A549 (cell line): ENCODE measurements at regions not wholly inside any gene's neighbourhood (a gene's known extent, or its start where the extent isn't known, plus 50 kb on each side); places are given as distances from the start of the nearest gene placed in this dataset.

Experiments
- ATAC-seq, 2 experiments: fragments of 200-7000 bp in 1 of 2; fragments of >200 bp in 1 of 2; cut with Nextera tagmentation in 1 of 2; cut with Tn5 transposase in 1 of 2; 3 replicates each; pipeline versions ENCODE4 v1.8.0 to v1.9.1; 2018 to 2020; ENCODE audit warnings: mild to moderate bottlenecking in 1 of 2, moderate library complexity in 1 of 2
- CTCF ChIA-PET: fragments of 300-600 bp; sonication (Branson Sonifier 250); formaldehyde crosslinking; extraction: SDS; loops from one replicate; lab custom pipeline; 2021; ENCODE audit warnings: antibody characterized with exemption, inconsistent platforms; lab: Yijun Ruan, JAX
- POLR2A ChIA-PET: fragments of 350-600 bp; formaldehyde crosslinking; extraction: SDS; loops from one replicate; lab custom pipeline; 2021; ENCODE audit warnings: antibody characterized with exemption, inconsistent platforms; lab: Yijun Ruan, JAX
- DNase-seq, 2 experiments: peaks; one replicate each; pipeline versions ENCODE4 v3.0.0 to v3.0.0-alpha.2; 2011 to 2016; ENCODE audit warnings: low read depth in 1 of 2, low spot score in 1 of 2
- FAIRE-seq: peaks from 2 replicates; lab custom pipeline; 2011; peaks lifted over from hg19 to GRCh38; lab: Jason Lieb, UNC
- H3K27ac ChIP-seq, 2 experiments: fragments of >200 bp; sonication (Bioruptor Twin); formaldehyde crosslinking; 3 replicates each; pipeline ENCODE4 v1.5.1; 2016 to 2017
- H3K4me1 ChIP-seq: fragments of >200 bp; sonication (Bioruptor Twin); formaldehyde crosslinking; 3 replicates; pipeline ENCODE4 v1.6.1; 2016
- H3K4me2 ChIP-seq: fragments of >200 bp; sonication (Bioruptor Twin); formaldehyde crosslinking; 3 replicates; pipeline ENCODE4 v1.6.1; 2016
- H3K4me3 ChIP-seq: fragments of >200 bp; sonication (Bioruptor Twin); formaldehyde crosslinking; 3 replicates; pipeline ENCODE4 v1.5.1; 2016
- H3K9me3 ChIP-seq: fragments of >200 bp; sonication (Bioruptor Twin); formaldehyde crosslinking; 3 replicates; pipeline ENCODE4 v1.6.1; 2016
- CBX2 ChIP-seq: fragments of 200-600 bp; sonication (generic); IDR thresholded peaks from 2 replicates; pipeline ENCODE4 v1.6.1; 2016; ENCODE audit warnings: low read depth, mild to moderate bottlenecking, borderline replicate concordance
- CEBPB ChIP-seq, 2 experiments: fragments of >200 bp in 1 of 2; sonication (Bioruptor Twin) in 1 of 2; formaldehyde crosslinking in 1 of 2; IDR thresholded peaks; 2 replicates each; pipeline ENCODE4 v1.6.1; 2012 to 2016
- CHD2 ChIP-seq: fragments of 150-350 bp; IDR thresholded peaks from 2 replicates; pipeline ENCODE4 v1.6.1; 2014; ENCODE audit warnings: low read length; ENCODE audit not compliant: partially characterized antibody
- CHD4 ChIP-seq: fragments of 200-600 bp; sonication (generic); IDR thresholded peaks from 2 replicates; pipeline ENCODE4 v1.6.1; 2016; ENCODE audit warnings: antibody characterized with exemption, mild to moderate bottlenecking, borderline replicate concordance
- EHF ChIP-seq: fragments of 250-450 bp; sonication (Bioruptor Pico); IDR thresholded peaks from 2 replicates; pipeline ENCODE4 v1.5.0; 2020; ENCODE audit warnings: mild to moderate bottlenecking
- EHMT2 ChIP-seq: fragments of 200-600 bp; sonication (generic); IDR thresholded peaks from 2 replicates; pipeline ENCODE4 v1.6.1; 2016; ENCODE audit warnings: antibody characterized with exemption, low read depth, mild to moderate bottlenecking, moderate library complexity
- ESRRA ChIP-seq: fragments of 150-350 bp; IDR thresholded peaks from 2 replicates; pipeline ENCODE4 v1.6.1; 2014; ENCODE audit warnings: mild to moderate bottlenecking, low read length, borderline replicate concordance
- FOSB ChIP-seq: fragments of 250-450 bp; sonication (Bioruptor Pico); IDR thresholded peaks from 2 replicates; pipeline ENCODE4 v1.5.0; 2020; ENCODE audit warnings: mild to moderate bottlenecking, moderate library complexity
- FOSL2 ChIP-seq, 2 experiments: fragments of 450-650 bp in 1 of 2; fragments of >200 bp in 1 of 2; sonication (Bioruptor Twin) in 1 of 2; formaldehyde crosslinking; IDR thresholded peaks; 2 replicates each; pipeline versions ENCODE4 v1.5.0 to v1.6.1; 2016 to 2020; ENCODE audit warnings: mild to moderate bottlenecking in 1 of 2, moderate library complexity in 1 of 2
- HDAC2 ChIP-seq: fragments of 200-600 bp; sonication (generic); IDR thresholded peaks from 2 replicates; pipeline ENCODE4 v1.6.1; 2016
- HEYL ChIP-seq: fragments of 250-450 bp; sonication (Bioruptor Pico); IDR thresholded peaks from 2 replicates; pipeline ENCODE4 v1.8.0; 2021; ENCODE audit warnings: mild to moderate bottlenecking, moderate library complexity
- HOXB13 ChIP-seq: fragments of 250-450 bp; sonication (Bioruptor Pico); IDR thresholded peaks from 2 replicates; pipeline ENCODE4 v1.5.0; 2020; ENCODE audit warnings: low read depth, mild to moderate bottlenecking, moderate library complexity
- JUNB ChIP-seq: fragments of >200 bp; sonication (Bioruptor Twin); formaldehyde crosslinking; IDR thresholded peaks from 2 replicates; pipeline ENCODE4 v1.6.1; 2016
- MYC ChIP-seq: IDR thresholded peaks from 2 replicates; pipeline ENCODE4 v1.6.1; 2012; ENCODE audit warnings: mild to moderate bottlenecking, inconsistent platforms, low read length, improper control_type of control experiment, borderline replicate concordance
- POLR2A ChIP-seq: IDR thresholded peaks from 2 replicates; pipeline ENCODE4 v1.6.1; 2012; ENCODE audit warnings: mild to moderate bottlenecking, low read length
- TP53 ChIP-seq: fragments of 250-450 bp; sonication (Bioruptor Pico); IDR thresholded peaks from 2 replicates; pipeline ENCODE4 v1.5.0; 2021; ENCODE audit warnings: mild to moderate bottlenecking, moderate library complexity
- USF2 ChIP-seq: fragments of 450-650 bp; IDR thresholded peaks from 2 replicates; pipeline ENCODE4 v1.6.1; 2014; ENCODE audit warnings: antibody characterized with exemption
- ZFP36 ChIP-seq: fragments of 450-650 bp; IDR thresholded peaks from 2 replicates; pipeline ENCODE4 v1.6.1; 2014; ENCODE audit warnings: borderline replicate concordance; ENCODE audit not compliant: partially characterized antibody
- WGBS: methylation state at CpG from one replicate; pipeline ENCODE4 v1.1.6; 2017; ENCODE audit errors: missing lambda C conversion rate; 5-methylcytosine and 5-hydroxymethylcytosine counted together
- TF ChIP-seq, protein P1 (sequence below): IDR thresholded peaks from 2 replicates; pipeline ENCODE4 v1.6.1; 2012
- TF ChIP-seq, protein P2 (sequence below): fragments of >200 bp; sonication (Bioruptor Twin); formaldehyde crosslinking; IDR thresholded peaks from 2 replicates; pipeline ENCODE4 v1.6.1; 2016
- TF ChIP-seq, protein P3 (sequence below): fragments of 150-350 bp; IDR thresholded peaks from 2 replicates; pipeline ENCODE4 v1.6.1; 2014; ENCODE audit warnings: low read depth, mild to moderate bottlenecking, low read length
- TF ChIP-seq, protein P4 (sequence below): fragments of 250-450 bp; sonication (Bioruptor Pico); IDR thresholded peaks from 2 replicates; pipeline ENCODE4 v1.5.0; 2020; ENCODE audit warnings: low read depth, mild to moderate bottlenecking, moderate library complexity

- POLR2A ChIA-PET = no interaction called here
Observed at GRCh38 chr5:158064334-158065123, 205.6 kb upstream of the CLINT1 start.

DNA sequence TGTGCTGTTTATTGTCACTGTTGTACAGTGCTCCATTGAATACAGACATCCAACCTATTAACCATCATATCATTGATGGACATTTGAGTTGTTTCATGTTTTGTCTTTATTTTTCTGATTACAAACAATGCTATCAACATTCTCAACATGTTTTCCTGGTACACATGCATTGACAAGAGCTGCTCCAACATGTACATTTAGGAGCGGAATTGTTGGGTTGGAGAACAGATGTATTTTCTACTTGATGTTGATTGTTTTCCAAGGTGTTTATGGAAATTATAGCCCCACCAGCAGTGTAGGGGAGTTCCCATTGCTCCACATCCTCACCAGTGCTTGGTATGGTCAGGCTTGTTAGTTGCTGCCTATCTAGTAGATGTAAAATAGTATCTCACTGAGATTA, 204.1 kb upstream of the CLINT1 start:
- ChIA-PET CTCF (interaction anchor here (0.7 to 3.3 kb wide), 4 partner anchors 12 to 872 kb away, joined by 3 to 19 read pairs (median 4); no protein-coding TSS in a partner anchor), POLR2A (no interaction called here)
- no peak for FAIRE-seq
- DNase-seq = no peak
- H3K27ac ChIP-seq = no peak overlapping the region
- ATAC-seq = no peak
- no peaks in the 10 kb centered on the region for H3K4me1 ChIP-seq
- no peak overlapping the region for H3K4me3 ChIP-seq
- WGBS = 61% methylated on average over 1 of the region's 1 CpG
- no peaks in the 10 kb centered on the region for H3K9me3 ChIP-seq
- TF ChIP-seq, protein P1, sequence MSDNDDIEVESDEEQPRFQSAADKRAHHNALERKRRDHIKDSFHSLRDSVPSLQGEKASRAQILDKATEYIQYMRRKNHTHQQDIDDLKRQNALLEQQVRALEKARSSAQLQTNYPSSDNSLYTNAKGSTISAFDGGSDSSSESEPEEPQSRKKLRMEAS = no peak
- TF ChIP-seq, protein P2, sequence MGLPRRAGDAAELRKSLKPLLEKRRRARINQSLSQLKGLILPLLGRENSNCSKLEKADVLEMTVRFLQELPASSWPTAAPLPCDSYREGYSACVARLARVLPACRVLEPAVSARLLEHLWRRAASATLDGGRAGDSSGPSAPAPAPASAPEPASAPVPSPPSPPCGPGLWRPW = no peak
- TF ChIP-seq CBX2 (no peak), FOSB (CRISPR knock-in tag) (no peak), CHD4 (no peak), USF2 (no peak), EHF (CRISPR knock-in tag) (no peak), ESRRA (no peak), HEYL (CRISPR knock-in tag) (no peak), CHD2 (no peak), ZFP36 (no peak), FOSL2 (IDR thresholded peaks at IDR 0.05) (no peak), FOSL2 (CRISPR knock-in tag; IDR thresholded peaks at IDR 0.05) (no peak), HDAC2 (no peak), EHMT2 (no peak), POLR2A (no peak), HOXB13 (CRISPR knock-in tag) (no peak), TP53 (no peak), JUNB (no peak)
- TF ChIP-seq, protein P3, sequence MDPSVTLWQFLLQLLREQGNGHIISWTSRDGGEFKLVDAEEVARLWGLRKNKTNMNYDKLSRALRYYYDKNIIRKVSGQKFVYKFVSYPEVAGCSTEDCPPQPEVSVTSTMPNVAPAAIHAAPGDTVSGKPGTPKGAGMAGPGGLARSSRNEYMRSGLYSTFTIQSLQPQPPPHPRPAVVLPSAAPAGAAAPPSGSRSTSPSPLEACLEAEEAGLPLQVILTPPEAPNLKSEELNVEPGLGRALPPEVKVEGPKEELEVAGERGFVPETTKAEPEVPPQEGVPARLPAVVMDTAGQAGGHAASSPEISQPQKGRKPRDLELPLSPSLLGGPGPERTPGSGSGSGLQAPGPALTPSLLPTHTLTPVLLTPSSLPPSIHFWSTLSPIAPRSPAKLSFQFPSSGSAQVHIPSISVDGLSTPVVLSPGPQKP = no peak
- TF ChIP-seq, protein P4, sequence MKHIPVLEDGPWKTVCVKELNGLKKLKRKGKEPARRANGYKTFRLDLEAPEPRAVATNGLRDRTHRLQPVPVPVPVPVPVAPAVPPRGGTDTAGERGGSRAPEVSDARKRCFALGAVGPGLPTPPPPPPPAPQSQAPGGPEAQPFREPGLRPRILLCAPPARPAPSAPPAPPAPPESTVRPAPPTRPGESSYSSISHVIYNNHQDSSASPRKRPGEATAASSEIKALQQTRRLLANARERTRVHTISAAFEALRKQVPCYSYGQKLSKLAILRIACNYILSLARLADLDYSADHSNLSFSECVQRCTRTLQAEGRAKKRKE (CRISPR knock-in tag) = no peak
- H3K4me2 ChIP-seq = no peak overlapping the region

More at GRCh38 chr5:158064334-158065123, 205.6 kb upstream of the CLINT1 start:
- Histone ChIP-seq H3K4me3 (no peak overlapping the region), H3K4me2 (no peak overlapping the region), H3K4me1 (no peaks in the 10 kb centered on the region), H3K9me3 (no peaks in the 10 kb centered on the region), H3K27ac (no peak overlapping the region)
- CTCF ChIA-PET = interaction anchor here (1.4 to 3.5 kb wide), 2 partner anchors 11 to 15 kb away, joined by 4 to 20 read pairs; no protein-coding TSS in a partner anchor
- ATAC-seq (no peak), DNase-seq (no peak), FAIRE-seq (no peak)
- WGBS = 2% methylated on average over 5 of the region's 5 CpGs
- no peak for TF ChIP-seq CEBPB (IDR thresholded peaks at IDR 0.05)
- TF ChIP-seq CHD2 = no peak
- no peak for TF ChIP-seq FOSL2 (IDR thresholded peaks at IDR 0.05)
- TF ChIP-seq FOSL2 (CRISPR knock-in tag; IDR thresholded peaks at IDR 0.05) = no peak
- no peak for TF ChIP-seq MYC
- TF ChIP-seq, protein P3 = no peak
